ENCODE measurements at regions not wholly inside any gene's neighbourhood (a gene's known extent, or its start where the extent isn't known, plus 50 kb on each side); places are given as distances from the start of the nearest gene placed in this dataset.

- H3K27ac ChIP-seq (ENCODE audit: low read depth, low read length, poor library complexity, severe bottlenecking): no peak overlapping the region
- intact Hi-C loops (cut with micrococcal nuclease; ENCODE audit: unreplicated experiment): no loop called here
- H3K27me3 ChIP-seq (replicated peaks; ENCODE audit: insufficient read depth, low read depth, low read length, poor library complexity): no peaks in the 10 kb centered on the region
- no peak for DNase-seq (ENCODE audit: low spot score)
- H3K4me3 ChIP-seq (ENCODE audit: low read depth, low read length, poor library complexity, severe bottlenecking): no peak overlapping the region
- H3K36me3 ChIP-seq (ENCODE audit: insufficient read depth, low read length, poor library complexity, severe bottlenecking): no peaks in the 10 kb centered on the region
- ChIA-PET CTCF (no interaction called here), POLR2A (ENCODE audit: low non-redundant PET) (no interaction called here)
- no TSS peak for BruUV-seq (replicated peaks)
- TF ChIP-seq CTCF (conservative IDR thresholded peaks at IDR 0.05; ENCODE audit: low read depth, low read length): no peak
- TF ChIP-seq EZH2 (IDR thresholded peaks at IDR 0.05; ENCODE audit: borderline replicate concordance, low read depth, low read length, poor library complexity, severe bottlenecking): no peak
- H3K9me3 ChIP-seq (ENCODE audit: low read depth, low read length, poor library complexity, severe bottlenecking): no peaks in the 10 kb centered on the region
- no peaks in the 10 kb centered on the region for H3K4me1 ChIP-seq (ENCODE audit: insufficient read depth, low read length, poor library complexity, severe bottlenecking)
These were observed 174.0 kb upstream of the ATP1B1 start for GRCh38 chr1:168932539-168932938.

- TF ChIP-seq CTCF (conservative IDR thresholded peaks at IDR 0.05; ENCODE audit: low read depth, low read length) (no peak), EZH2 (IDR thresholded peaks at IDR 0.05; ENCODE audit: borderline replicate concordance, low read depth, low read length, poor library complexity, severe bottlenecking) (no peak)
- no peaks in the 10 kb centered on the region for H3K9me3 ChIP-seq (ENCODE audit: low read depth, low read length, poor library complexity, severe bottlenecking)
- intact Hi-C loops (cut with micrococcal nuclease; ENCODE audit: unreplicated experiment): no loop called here
- no peaks in the 10 kb centered on the region for H3K4me1 ChIP-seq (ENCODE audit: insufficient read depth, low read length, poor library complexity, severe bottlenecking)
- no peaks in the 10 kb centered on the region for H3K36me3 ChIP-seq (ENCODE audit: insufficient read depth, low read length, poor library complexity, severe bottlenecking)
- no peak overlapping the region for H3K4me3 ChIP-seq (ENCODE audit: low read depth, low read length, poor library complexity, severe bottlenecking)
- no TSS peak for BruUV-seq (replicated peaks)
- no peaks in the 10 kb centered on the region for H3K27me3 ChIP-seq (replicated peaks; ENCODE audit: insufficient read depth, low read depth, low read length, poor library complexity)
- POLR2A ChIA-PET (ENCODE audit: low non-redundant PET): no interaction called here
- no peak overlapping the region for H3K27ac ChIP-seq (ENCODE audit: low read depth, low read length, poor library complexity, severe bottlenecking)
- no peak for DNase-seq (ENCODE audit: low spot score)
- CTCF ChIA-PET: no interaction called here
These were observed 173.2 kb upstream of the ATP1B1 start for GRCh38 chr1:168933141-168933805.

- peak; percentile 21 for DNase-seq (ENCODE audit: low spot score)
- Histone ChIP-seq H3K36me3 (ENCODE audit: insufficient read depth, low read length, poor library complexity, severe bottlenecking) (no peaks in the 10 kb centered on the region), H3K27ac (ENCODE audit: low read depth, low read length, poor library complexity, severe bottlenecking) (no peak overlapping the region), H3K9me3 (ENCODE audit: low read depth, low read length, poor library complexity, severe bottlenecking) (no peaks in the 10 kb centered on the region), H3K27me3 (replicated peaks; ENCODE audit: insufficient read depth, low read depth, low read length, poor library complexity) (no peaks in the 10 kb centered on the region), H3K4me3 (ENCODE audit: low read depth, low read length, poor library complexity, severe bottlenecking) (no peak overlapping the region), H3K4me1 (ENCODE audit: insufficient read depth, low read length, poor library complexity, severe bottlenecking) (no peaks in the 10 kb centered on the region)
- no TSS peak for BruUV-seq (replicated peaks)
- CTCF ChIA-PET: no interaction called here
- intact Hi-C loops (cut with micrococcal nuclease; ENCODE audit: unreplicated experiment): no loop called here
- TF ChIP-seq CTCF (conservative IDR thresholded peaks at IDR 0.05; ENCODE audit: low read depth, low read length) (no peak), EZH2 (IDR thresholded peaks at IDR 0.05; ENCODE audit: borderline replicate concordance, low read depth, low read length, poor library complexity, severe bottlenecking) (no peak)
- POLR2A ChIA-PET (ENCODE audit: low non-redundant PET): no interaction called here
These were observed 167.2 kb upstream of the ATP1B1 start for GRCh38 chr1:168939110-168939946.
